Mesenchymal stem cell (in vitro differentiated cells and primary cell): ENCODE measurements at regions not wholly inside any gene's neighbourhood (a gene's known extent, or its start where the extent isn't known, plus 50 kb on each side); places are given as distances from the start of the nearest gene placed in this dataset.

ENCODE experiments used
- DNase-seq: peaks from one replicate; pipeline ENCODE4 v3.0.0-alpha.2; 2013
- H2AFZ ChIP-seq: one replicate; pipeline ENCODE4 v1.6.1; 2013; ENCODE audit warnings: low read depth, mild to moderate bottlenecking, control low read depth, inconsistent platforms, low read length, moderate library complexity
- H2AK5ac ChIP-seq: 2 replicates; pipeline ENCODE4 v1.6.1; 2013; ENCODE audit warnings: low read length, moderate library complexity, mild to moderate bottlenecking, inconsistent platforms; ENCODE audit not compliant: severe bottlenecking
- H2BK120ac ChIP-seq: one replicate; pipeline ENCODE4 v1.6.1; 2013; ENCODE audit warnings: low read depth, mild to moderate bottlenecking, inconsistent platforms, low read length, moderate library complexity
- H2BK12ac ChIP-seq, 2 experiments: one replicate each; pipeline ENCODE4 v1.6.1; 2013; ENCODE audit warnings: inconsistent platforms in 2 of 2, low read length in 2 of 2, mild to moderate bottlenecking in 2 of 2, moderate library complexity in 2 of 2, control low read depth in 1 of 2
- H2BK15ac ChIP-seq: one replicate; pipeline ENCODE4 v1.6.1; 2013; ENCODE audit warnings: mild to moderate bottlenecking, low read depth, inconsistent platforms; ENCODE audit not compliant: poor library complexity, severe bottlenecking
- H2BK5ac ChIP-seq: 2 replicates; pipeline ENCODE4 v1.6.1; 2013; ENCODE audit warnings: low read depth, mild to moderate bottlenecking, low read length, control low read depth, inconsistent platforms; ENCODE audit not compliant: poor library complexity, severe bottlenecking
- H3K14ac ChIP-seq, 2 experiments: one replicate each; pipeline ENCODE4 v1.6.1; 2013; ENCODE audit warnings: inconsistent platforms in 2 of 2, low read length in 2 of 2, control low read depth in 1 of 2, mild to moderate bottlenecking in 1 of 2, moderate library complexity in 1 of 2
- H3K18ac ChIP-seq, 2 experiments: one replicate each; pipeline ENCODE4 v1.6.1; 2013; ENCODE audit warnings: inconsistent platforms in 2 of 2, low read length in 2 of 2, control low read depth in 1 of 2, low read depth in 1 of 2, mild to moderate bottlenecking in 1 of 2
- H3K23ac ChIP-seq, 2 experiments: one replicate each; pipeline ENCODE4 v1.6.1; 2013; ENCODE audit warnings: inconsistent platforms in 2 of 2, low read length in 2 of 2, mild to moderate bottlenecking in 2 of 2, moderate library complexity in 2 of 2, control low read depth in 1 of 2
- H3K27ac ChIP-seq: 2 replicates; pipeline ENCODE4 v1.5.1; 2013; ENCODE audit warnings: mild to moderate bottlenecking, moderate library complexity, low read length, control low read depth, inconsistent platforms; ENCODE audit not compliant: poor library complexity, severe bottlenecking
- H3K27me3 ChIP-seq, 2 experiments: 2 replicates each; pipeline versions ENCODE4 v1.6.1 to v1.7.0; 2013; ENCODE audit warnings: low read length in 2 of 2, mild to moderate bottlenecking in 2 of 2, moderate library complexity in 2 of 2, control low read depth in 1 of 2, inconsistent platforms in 1 of 2; ENCODE audit not compliant: control insufficient read depth in 1 of 2, insufficient read depth in 1 of 2
- H3K36me3 ChIP-seq, 2 experiments: 2 replicates each; pipeline versions ENCODE4 v1.6.1 to v1.7.0; 2013; ENCODE audit warnings: low read length in 2 of 2, control low read depth in 1 of 2, inconsistent platforms in 1 of 2, low read depth in 1 of 2, mild to moderate bottlenecking in 1 of 2; ENCODE audit not compliant: insufficient read depth in 2 of 2, control insufficient read depth in 1 of 2
- H3K4ac ChIP-seq, 2 experiments: one replicate each; pipeline ENCODE4 v1.6.1; 2013; ENCODE audit warnings: inconsistent platforms in 2 of 2, low read length in 2 of 2, mild to moderate bottlenecking in 2 of 2, moderate library complexity in 2 of 2, control low read depth in 1 of 2, low read depth in 1 of 2
- H3K4me1 ChIP-seq: 2 replicates; pipeline ENCODE4 v1.6.1; 2013; ENCODE audit warnings: low read depth, low read length, control low read depth; ENCODE audit not compliant: control insufficient read depth, insufficient read depth
- H3K4me2 ChIP-seq: 2 replicates; pipeline ENCODE4 v1.6.1; 2013; ENCODE audit warnings: low read length, mild to moderate bottlenecking, inconsistent platforms; ENCODE audit not compliant: poor library complexity, severe bottlenecking
- H3K4me3 ChIP-seq, 2 experiments: 2 replicates each; pipeline versions ENCODE4 v1.5.1 to v1.7.0; 2013; ENCODE audit warnings: low read length in 2 of 2, mild to moderate bottlenecking in 2 of 2, control low read depth in 1 of 2, low read depth in 1 of 2; ENCODE audit not compliant: insufficient read depth in 1 of 2
- H3K79me1 ChIP-seq: replicated peaks from 2 replicates; pipeline ENCODE4 v1.6.1; 2013; ENCODE audit warnings: mild to moderate bottlenecking, control low read depth, low read length, inconsistent platforms; ENCODE audit not compliant: poor library complexity, severe bottlenecking
- H3K9ac ChIP-seq: 2 replicates; pipeline ENCODE4 v1.7.0; 2013; ENCODE audit warnings: mild to moderate bottlenecking, low read length, moderate library complexity
- H3K9me3 ChIP-seq: 2 replicates; pipeline ENCODE4 v1.7.0; 2013; ENCODE audit warnings: mild to moderate bottlenecking, low read length; ENCODE audit not compliant: control insufficient read depth
- H4K8ac ChIP-seq: one replicate; pipeline ENCODE4 v1.6.1; 2013; ENCODE audit warnings: inconsistent platforms, mild to moderate bottlenecking, low read length, moderate library complexity
- H4K91ac ChIP-seq: one replicate; pipeline ENCODE4 v1.6.1; 2013; ENCODE audit warnings: mild to moderate bottlenecking, low read length, inconsistent platforms
- WGBS: methylation state at CpG from one replicate; pipeline ENCODE4 v1.1.7; 2013; ENCODE audit warnings: mixed read lengths; 5-methylcytosine and 5-hydroxymethylcytosine counted together

DNA sequence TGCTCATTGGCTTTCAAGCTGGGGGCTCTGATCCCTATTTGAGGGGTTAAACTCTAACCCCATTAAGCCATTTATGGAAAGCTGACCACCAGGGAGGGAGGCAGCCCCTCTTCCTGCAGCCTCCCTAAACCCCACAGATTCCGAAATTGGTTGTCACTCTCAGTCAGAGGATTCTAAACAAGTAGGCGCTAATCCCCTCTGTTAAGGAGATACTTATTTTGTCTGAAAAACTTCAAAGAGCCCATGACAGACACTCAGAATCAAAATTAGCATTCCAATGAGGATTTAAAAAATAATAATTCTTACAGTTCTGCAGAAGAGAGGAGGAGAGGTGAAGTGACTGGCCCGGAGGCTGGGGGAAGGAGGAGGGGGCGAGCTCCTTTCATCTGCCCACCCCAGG, 69.7 kb upstream of the LMO1 start:
- no peaks in the 10 kb centered on the region for H3K79me1 ChIP-seq
- H3K27me3 ChIP-seq = peaks cover 0 to 19% of the 10 kb centered on the region in 2 experiments
- H2BK5ac ChIP-seq = no peak overlapping the region
- H3K23ac ChIP-seq = no peak overlapping the region
- no peak overlapping the region for H3K4me2 ChIP-seq
- H4K91ac ChIP-seq = no peak overlapping the region
- no peak overlapping the region for H2BK120ac ChIP-seq
- H3K4me1 ChIP-seq = peaks cover 43% of the 10 kb centered on the region
- H2AFZ ChIP-seq = no peak overlapping the region
- no peak overlapping the region for H3K14ac ChIP-seq
- H2BK12ac ChIP-seq = no peak overlapping the region
- H3K27ac ChIP-seq = no peak overlapping the region
- H2AK5ac ChIP-seq = no peak overlapping the region
- no peak overlapping the region for H4K8ac ChIP-seq
- no peak overlapping the region for H3K18ac ChIP-seq
- H3K9ac ChIP-seq = no peak overlapping the region
- no peak overlapping the region for H3K4me3 ChIP-seq
- no peak for DNase-seq
- H3K36me3 ChIP-seq = no peaks in the 10 kb centered on the region
- H2BK15ac ChIP-seq = no peak overlapping the region
- no peaks in the 10 kb centered on the region for H3K9me3 ChIP-seq
- H3K4ac ChIP-seq = no peak overlapping the region
- WGBS = 76% methylated on average over 2 of the region's 4 CpGs

DNA sequence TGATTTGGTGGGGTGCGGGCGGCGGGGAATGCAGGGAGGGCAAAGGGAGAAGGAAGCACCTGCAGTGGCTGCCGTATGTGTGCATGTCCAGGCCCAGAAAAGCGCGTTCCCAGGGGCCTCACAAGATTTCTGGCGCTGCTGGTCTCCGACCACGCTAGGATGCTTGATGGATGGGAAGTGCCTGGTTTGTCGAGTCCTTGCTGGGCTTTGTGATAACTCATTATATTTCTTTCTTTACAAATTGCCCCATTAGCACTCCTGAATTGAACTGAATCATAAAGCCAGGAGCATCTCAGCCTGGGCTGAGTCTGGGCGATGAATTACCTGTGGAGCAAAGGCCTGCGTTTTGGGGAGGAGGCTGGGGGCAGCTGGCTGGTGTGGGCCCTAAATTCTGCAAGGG, 69.2 kb upstream of the LMO1 start:
- H3K18ac ChIP-seq = no peak overlapping the region
- no peak overlapping the region for H4K8ac ChIP-seq
- H3K79me1 ChIP-seq = no peaks in the 10 kb centered on the region
- H3K4me2 ChIP-seq = no peak overlapping the region
- H3K23ac ChIP-seq = no peak overlapping the region
- no peaks in the 10 kb centered on the region for H3K9me3 ChIP-seq
- H2AK5ac ChIP-seq = no peak overlapping the region
- H3K36me3 ChIP-seq = no peaks in the 10 kb centered on the region
- H3K14ac ChIP-seq = no peak overlapping the region
- DNase-seq = no peak
- no peak overlapping the region for H3K4ac ChIP-seq
- H4K91ac ChIP-seq = no peak overlapping the region
- H3K4me1 ChIP-seq = peaks cover 42% of the 10 kb centered on the region
- no peak overlapping the region for H3K27ac ChIP-seq
- no peak overlapping the region for H2BK120ac ChIP-seq
- H2BK15ac ChIP-seq = no peak overlapping the region
- H3K9ac ChIP-seq = no peak overlapping the region
- H2AFZ ChIP-seq = no peak overlapping the region
- peaks cover 0 to 19% of the 10 kb centered on the region in 2 experiments for H3K27me3 ChIP-seq
- H2BK12ac ChIP-seq = no peak overlapping the region
- H3K4me3 ChIP-seq = no peak overlapping the region
- no peak overlapping the region for H2BK5ac ChIP-seq
- 93% methylated on average over 8 of the region's 12 CpGs for WGBS

DNA sequence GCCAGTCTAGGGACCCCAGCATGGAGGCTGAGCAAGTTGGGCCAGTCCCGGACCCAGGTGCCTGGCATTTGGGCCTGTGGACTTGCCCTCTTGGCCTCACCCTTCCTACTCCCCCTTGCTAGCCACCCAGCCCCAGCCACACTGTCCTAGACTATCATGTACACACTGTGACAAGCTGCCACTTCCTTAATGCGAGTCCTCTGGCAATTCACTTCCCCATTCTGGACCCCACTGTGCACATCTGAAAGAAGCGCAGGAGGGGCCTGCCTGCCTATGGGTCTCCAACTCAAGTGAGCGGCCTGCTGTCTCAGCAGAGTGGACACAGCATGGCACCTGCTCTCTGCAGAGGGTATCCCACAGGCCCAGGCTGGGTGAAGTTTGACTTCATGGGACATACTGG, 68.5 kb upstream of the LMO1 start:
- Histone ChIP-seq H3K9ac (no peak overlapping the region), H2BK5ac (no peak overlapping the region), H3K23ac (no peak overlapping the region), H2BK12ac (no peak overlapping the region), H4K91ac (no peak overlapping the region), H2BK15ac (no peak overlapping the region), H3K14ac (no peak overlapping the region), H2AFZ (no peak overlapping the region), H3K4me2 (no peak overlapping the region), H3K36me3 (no peaks in the 10 kb centered on the region), H4K8ac (no peak overlapping the region), H3K79me1 (no peaks in the 10 kb centered on the region), H3K4me1 (peaks cover 42% of the 10 kb centered on the region), H3K27ac (no peak overlapping the region), H3K18ac (no peak overlapping the region), H3K4me3 (no peak overlapping the region), H2AK5ac (no peak overlapping the region), H2BK120ac (no peak overlapping the region), H3K27me3 (peaks cover 4 to 19% of the 10 kb centered on the region in 2 experiments), H3K9me3 (no peaks in the 10 kb centered on the region), H3K4ac (no peak overlapping the region)
- no peak for DNase-seq
- 93% methylated on average over 4 of the region's 4 CpGs for WGBS

DNA sequence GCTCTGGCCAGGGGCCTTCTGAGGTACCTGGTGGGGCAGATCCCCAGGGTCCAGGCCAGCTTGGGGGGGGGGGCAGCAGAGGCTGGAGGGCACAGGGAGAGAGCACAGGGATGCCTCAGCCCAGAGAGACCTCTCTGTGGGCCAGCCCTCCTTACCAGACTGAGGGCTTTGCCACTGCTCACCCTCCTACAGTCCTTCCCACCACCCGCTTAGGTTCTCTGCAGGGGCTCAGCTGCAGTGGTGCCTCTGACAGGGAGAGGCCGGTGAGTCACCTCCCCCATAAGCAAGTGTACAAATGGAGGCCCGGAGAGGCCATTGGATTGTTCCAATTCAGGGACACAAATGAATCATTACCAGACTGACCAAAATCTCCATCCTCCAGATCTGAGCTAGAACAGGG, 68.1 kb upstream of the LMO1 start:
- Histone ChIP-seq H3K36me3 (no peaks in the 10 kb centered on the region), H3K4me1 (peaks cover 42% of the 10 kb centered on the region), H3K9ac (no peak overlapping the region), H3K4ac (no peak overlapping the region), H2BK5ac (no peak overlapping the region), H4K91ac (no peak overlapping the region), H2AK5ac (no peak overlapping the region), H3K18ac (no peak overlapping the region), H3K23ac (no peak overlapping the region), H3K4me2 (no peak overlapping the region), H2BK12ac (no peak overlapping the region), H3K14ac (no peak overlapping the region), H2BK120ac (no peak overlapping the region), H3K4me3 (no peak overlapping the region), H3K27me3 (peaks cover 4 to 19% of the 10 kb centered on the region in 2 experiments), H4K8ac (no peak overlapping the region), H3K27ac (no peak overlapping the region), H3K79me1 (no peaks in the 10 kb centered on the region), H2BK15ac (no peak overlapping the region), H3K9me3 (no peaks in the 10 kb centered on the region), H2AFZ (no peak overlapping the region)
- no peak for DNase-seq
- WGBS = 67% methylated on average over 2 of the region's 3 CpGs
